H1 (cell line): ENCODE measurements at regions not wholly inside any gene's neighbourhood (a gene's known extent, or its start where the extent isn't known, plus 50 kb on each side); places are given as distances from the start of the nearest gene placed in this dataset.

ENCODE experiments used
- CTCF ChIA-PET: fragments of 300-600 bp; sonication (Branson Sonifier 250); formaldehyde crosslinking; loops from one replicate; lab custom pipeline; 2021; ENCODE audit not compliant: partially characterized antibody; lab: Charles Lee
- POLR2A ChIA-PET: fragments of 300-600 bp; sonication (Branson Sonifier 250); formaldehyde crosslinking; loops from one replicate; lab custom pipeline; 2021; ENCODE audit warnings: inconsistent platforms; ENCODE audit not compliant: partially characterized antibody; lab: Charles Lee
- DNase-seq, 2 experiments: peaks; one replicate each; pipeline versions ENCODE4 v3.0.0 to v3.0.0-alpha.2; 2010 to 2022; ENCODE audit warnings: low spot score in 2 of 2, low read depth in 1 of 2, mixed read lengths in 1 of 2
- FAIRE-seq: peaks from 2 replicates; lab custom pipeline; 2011; peaks lifted over from hg19 to GRCh38; lab: Jason Lieb, UNC
- H2AFZ ChIP-seq: 2 replicates; pipeline ENCODE4 v1.8.1; 2012; ENCODE audit warnings: low read length, inconsistent platforms
- H2AK5ac ChIP-seq: 2 replicates; pipeline ENCODE4 v1.6.1; 2013; ENCODE audit warnings: low read depth, low read length
- H2BK120ac ChIP-seq: replicated peaks from 2 replicates; pipeline ENCODE3; 2013; ENCODE audit warnings: low read depth, low read length, inconsistent platforms
- H2BK12ac ChIP-seq: 2 replicates; pipeline ENCODE4 v1.6.1; 2013; ENCODE audit warnings: low read depth, low read length
- H2BK15ac ChIP-seq: 2 replicates; pipeline ENCODE4 v1.6.1; 2013; ENCODE audit warnings: low read length
- H2BK20ac ChIP-seq: 2 replicates; pipeline ENCODE4 v1.6.1; 2013; ENCODE audit warnings: low read length
- H2BK5ac ChIP-seq: 2 replicates; pipeline ENCODE4 v1.6.1; 2013; ENCODE audit warnings: low read depth, low read length
- H3K14ac ChIP-seq: 2 replicates; pipeline ENCODE4 v1.6.1; 2013; ENCODE audit warnings: inconsistent platforms; ENCODE audit not compliant: insufficient read length
- H3K18ac ChIP-seq: 2 replicates; pipeline ENCODE4 v1.6.1; 2013; ENCODE audit warnings: low read length; ENCODE audit errors: extremely low read depth
- H3K23ac ChIP-seq: 2 replicates; pipeline ENCODE4 v1.6.1; 2013; ENCODE audit warnings: inconsistent platforms; ENCODE audit not compliant: insufficient read length
- H3K23me2 ChIP-seq: 2 replicates; pipeline ENCODE4 v1.6.1; 2013; ENCODE audit warnings: low read depth, low read length
- H3K27ac ChIP-seq: 2 replicates; pipeline ENCODE4 v1.6.1; 2011; ENCODE audit warnings: low read depth, low read length, inconsistent platforms
- H3K27me3 ChIP-seq, 4 experiments: replicated peaks in 1 of 4; 1 replicate in 1 of 4; 2 replicates in 3 of 4; pipeline versions ENCODE4 v1.6.1 to v1.8.1; 2011 to 2013; ENCODE audit warnings: low read length in 3 of 4, mild to moderate bottlenecking in 3 of 4, inconsistent platforms in 2 of 4, mixed read lengths in 2 of 4, moderate library complexity in 1 of 4; ENCODE audit not compliant: control insufficient read depth in 3 of 4, insufficient read depth in 3 of 4; ENCODE audit errors: extremely low read depth in 1 of 4
- H3K36me3 ChIP-seq, 4 experiments: 2 replicates each; pipeline versions ENCODE4 v1.6.1 to v1.8.1; 2011 to 2013; ENCODE audit warnings: mild to moderate bottlenecking in 4 of 4, low read length in 3 of 4, moderate library complexity in 2 of 4, control low read depth in 1 of 4, inconsistent platforms in 1 of 4; ENCODE audit not compliant: insufficient read depth in 4 of 4, control insufficient read depth in 2 of 4
- H3K4ac ChIP-seq: replicated peaks from 2 replicates; pipeline ENCODE3; 2013; ENCODE audit warnings: low read length, low read depth, mixed read lengths, inconsistent platforms; ENCODE audit not compliant: insufficient read length
- H3K4me1 ChIP-seq, 4 experiments: replicated peaks in 1 of 4; 1 replicate in 1 of 4; 2 replicates in 3 of 4; pipeline versions ENCODE4 v1.6.1 to v1.8.1; 2011 to 2013; ENCODE audit warnings: low read length in 3 of 4, inconsistent platforms in 2 of 4, mixed read lengths in 1 of 4; ENCODE audit not compliant: insufficient read depth in 4 of 4, control insufficient read depth in 3 of 4
- H3K4me2 ChIP-seq, 2 experiments: 2 replicates each; pipeline versions ENCODE4 v1.6.1 to v1.8.1; 2011 to 2013; ENCODE audit warnings: low read depth in 2 of 2, low read length in 2 of 2, control low read depth in 1 of 2, inconsistent platforms in 1 of 2, mild to moderate bottlenecking in 1 of 2; ENCODE audit not compliant: insufficient read depth in 1 of 2
- H3K4me3 ChIP-seq, 4 experiments: fragments of 200-600, 300-600 bp in 1 of 4; sonication (generic), shearing (Covaris generic), sonication (Bioruptor Twin) in 1 of 4; 2 replicates each; pipeline versions ENCODE4 v1.5.1 to v1.8.1; 2011 to 2016; ENCODE audit warnings: low read length in 4 of 4, low read depth in 3 of 4, control low read depth in 2 of 4, inconsistent platforms in 2 of 4, mild to moderate bottlenecking in 2 of 4, mixed read lengths in 1 of 4, moderate library complexity in 1 of 4; ENCODE audit not compliant: insufficient read depth in 2 of 4; ENCODE audit errors: extremely low read depth in 1 of 4
- H3K56ac ChIP-seq: replicated peaks from 2 replicates; pipeline ENCODE3; 2013; ENCODE audit warnings: low read depth, mild to moderate bottlenecking, mixed read lengths, low read length, inconsistent platforms; ENCODE audit not compliant: insufficient read length
- H3K79me1 ChIP-seq: 2 replicates; pipeline ENCODE4 v1.6.1; 2013; ENCODE audit warnings: low read depth, low read length, control low read depth
- H3K79me2 ChIP-seq, 2 experiments: 2 replicates each; pipeline versions ENCODE4 v1.6.1 to v1.8.1; 2012 to 2013; ENCODE audit warnings: low read length in 2 of 2, mild to moderate bottlenecking in 2 of 2, inconsistent platforms in 1 of 2; ENCODE audit not compliant: insufficient read depth in 2 of 2, control insufficient read depth in 1 of 2
- H3K9ac ChIP-seq, 4 experiments: replicated peaks in 1 of 4; 1 replicate in 1 of 4; 2 replicates in 3 of 4; pipeline versions ENCODE4 v1.6.1 to v1.8.1; 2011 to 2013; ENCODE audit warnings: low read depth in 3 of 4, low read length in 3 of 4, control low read depth in 2 of 4, mild to moderate bottlenecking in 2 of 4, moderate library complexity in 2 of 4, inconsistent platforms in 1 of 4; ENCODE audit errors: extremely low read depth in 1 of 4
- H3K9me3 ChIP-seq, 2 experiments: 2 replicates each; pipeline versions ENCODE4 v1.6.1 to v1.8.1; 2012 to 2013; ENCODE audit warnings: mild to moderate bottlenecking in 2 of 2, moderate library complexity in 2 of 2, control low read depth in 1 of 2, inconsistent platforms in 1 of 2, low read depth in 1 of 2, low read length in 1 of 2, mixed read lengths in 1 of 2; ENCODE audit not compliant: insufficient read depth in 2 of 2
- H4K20me1 ChIP-seq, 2 experiments: replicated peaks in 1 of 2; 2 replicates each; pipeline versions ENCODE3 to v1.8.1; 2011 to 2013; ENCODE audit warnings: inconsistent platforms in 2 of 2, low read length in 2 of 2, mild to moderate bottlenecking in 1 of 2; ENCODE audit not compliant: insufficient read depth in 2 of 2, control insufficient read depth in 1 of 2
- H4K5ac ChIP-seq: 2 replicates; pipeline ENCODE4 v1.6.1; 2013; ENCODE audit warnings: low read length, low read depth, mixed read lengths, inconsistent platforms; ENCODE audit not compliant: insufficient read length
- H4K8ac ChIP-seq: 2 replicates; pipeline ENCODE4 v1.8.0; 2013; ENCODE audit warnings: mild to moderate bottlenecking, moderate library complexity, low read length, inconsistent platforms; ENCODE audit not compliant: insufficient read depth; ENCODE audit errors: extremely low read depth
- H4K91ac ChIP-seq: replicated peaks from 2 replicates; pipeline ENCODE3; 2013; ENCODE audit warnings: low read length, mixed read lengths, inconsistent platforms; ENCODE audit not compliant: insufficient read length
- BCL11A ChIP-seq, 2 experiments: IDR thresholded peaks; one replicate each; pipeline ENCODE4 v1.6.1; 2011; ENCODE audit warnings: low read depth in 2 of 2, low read length in 2 of 2, mild to moderate bottlenecking in 2 of 2
- BRCA1 ChIP-seq: IDR thresholded peaks from 2 replicates; pipeline ENCODE4 v1.6.1; 2012; ENCODE audit warnings: low read depth, low read length, improper control_type of control experiment
- CEBPB ChIP-seq: IDR thresholded peaks from 2 replicates; pipeline ENCODE4 v1.6.1; 2012; ENCODE audit warnings: low read depth, low read length
- JUN ChIP-seq: IDR thresholded peaks from 2 replicates; pipeline ENCODE4 v1.6.1; 2011; ENCODE audit warnings: low read depth, mild to moderate bottlenecking, improper control_type of control experiment, low read length
- PHF8 ChIP-seq: fragments of 200-600 bp; sonication (generic); conservative IDR thresholded peaks from 2 replicates; pipeline ENCODE4 v1.7.1; 2012; ENCODE audit warnings: low read depth, mild to moderate bottlenecking, inconsistent platforms, low read length, moderate library complexity
- SRF ChIP-seq: IDR thresholded peaks from 2 replicates; pipeline ENCODE4 v1.6.1; 2011; ENCODE audit warnings: mild to moderate bottlenecking, low read depth, low read length, moderate library complexity
- WGBS, 2 experiments: shearing (Covaris generic) in 1 of 2; methylation state at CpG; one replicate each; pipeline versions ENCODE4 v1.1.6 to v1.1.7; 2013 to 2015; ENCODE audit warnings: low lambda C conversion rate in 2 of 2, mixed read lengths in 2 of 2, inconsistent platforms in 1 of 2, low coverage in 1 of 2, missing lambda C conversion rate in 1 of 2; ENCODE audit not compliant: insufficient replicate concordance in 2 of 2, insufficient coverage in 1 of 2, insufficient read length in 1 of 2; ENCODE audit errors: extremely low coverage in 1 of 2, missing lambda C conversion rate in 1 of 2; 5-methylcytosine and 5-hydroxymethylcytosine counted together
- TF ChIP-seq, protein P1 (sequence below): IDR thresholded peaks from 2 replicates; pipeline ENCODE4 v1.6.1; 2011; ENCODE audit warnings: low read length, improper control_type of control experiment

DNA sequence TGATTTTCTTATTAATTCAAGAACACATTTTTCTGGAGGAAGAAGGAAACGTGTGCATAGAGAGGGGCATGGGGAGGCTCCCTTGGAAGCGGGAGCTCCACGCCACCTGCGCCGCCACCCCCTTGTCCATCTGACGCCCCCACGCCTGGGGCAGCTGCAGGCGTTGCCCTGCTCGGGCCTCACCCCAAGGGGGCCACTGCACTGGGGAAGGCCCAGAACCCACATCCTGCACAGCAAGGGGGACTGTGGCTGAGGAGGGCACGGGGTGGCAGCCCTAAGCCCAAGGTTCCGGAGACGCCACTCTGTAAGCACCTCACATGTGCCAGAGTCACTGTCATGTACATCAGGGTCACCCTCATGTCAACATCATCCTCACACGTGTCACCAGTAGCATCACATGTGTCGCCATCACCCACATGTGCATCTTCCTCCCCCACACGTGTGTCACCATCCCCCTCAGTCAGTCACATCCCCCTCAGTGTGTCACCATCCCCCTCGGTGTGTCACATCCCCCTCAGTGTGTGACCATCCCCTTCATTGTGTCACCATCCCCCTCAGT lies 486.7 kb upstream of the SALL3 start:
- ChIA-PET CTCF (no interaction called here), POLR2A (no interaction called here)
- DNase-seq (no peak), FAIRE-seq (no peak)
- Histone ChIP-seq H3K4me2 (no peak overlapping the region), H3K27me3 (no peaks in the 10 kb centered on the region), H2AK5ac (peak overlapping the region; percentile 90; the same call in 1 of the 2 replicates), H4K5ac (no peak overlapping the region), H3K79me1 (no peaks in the 10 kb centered on the region), H3K56ac (no peak overlapping the region), H3K4ac (no peak overlapping the region), H4K91ac (peak overlapping the region; percentile 25), H3K27ac (no peak overlapping the region), H4K8ac (no peak overlapping the region; the same call in 1 of the 2 replicates), H2BK15ac (no peak overlapping the region), H2BK20ac (no peak overlapping the region), H3K36me3 (no peaks in the 10 kb centered on the region), H3K9ac (no peak overlapping the region), H2BK5ac (no peak overlapping the region), H3K79me2 (no peaks in the 10 kb centered on the region), H3K18ac (no peak overlapping the region), H3K4me3 (no peak overlapping the region), H3K23ac (no peak overlapping the region), H3K9me3 (peaks cover 2 to 7% of the 10 kb centered on the region in 2 experiments; a peak in 3 of 4 replicates), H4K20me1 (no peaks in the 10 kb centered on the region), H2AFZ (no peak overlapping the region), H2BK120ac (no peak overlapping the region), H3K23me2 (no peaks in the 10 kb centered on the region), H3K4me1 (no peaks in the 10 kb centered on the region), H3K14ac (no peak overlapping the region), H2BK12ac (no peak overlapping the region)
- 97% methylated on average over 10 of the region's 16 CpGs; no CpG with 5 or more reads in 1 of the 2 experiments for WGBS, 2 experiments
- no peak for TF ChIP-seq PHF8
- TF ChIP-seq CEBPB, result no peak
- TF ChIP-seq, protein P1, sequence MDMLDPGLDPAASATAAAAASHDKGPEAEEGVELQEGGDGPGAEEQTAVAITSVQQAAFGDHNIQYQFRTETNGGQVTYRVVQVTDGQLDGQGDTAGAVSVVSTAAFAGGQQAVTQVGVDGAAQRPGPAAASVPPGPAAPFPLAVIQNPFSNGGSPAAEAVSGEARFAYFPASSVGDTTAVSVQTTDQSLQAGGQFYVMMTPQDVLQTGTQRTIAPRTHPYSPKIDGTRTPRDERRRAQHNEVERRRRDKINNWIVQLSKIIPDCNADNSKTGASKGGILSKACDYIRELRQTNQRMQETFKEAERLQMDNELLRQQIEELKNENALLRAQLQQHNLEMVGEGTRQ, result no peak
- no peak for TF ChIP-seq BRCA1
- TF ChIP-seq SRF, result no peak
- TF ChIP-seq JUN, result no peak
- TF ChIP-seq BCL11A (IDR thresholded peaks at IDR 0.05; ENCODE audit: low read depth in 2 of 2, low read length in 2 of 2), result no peak
